HG03442 (cell line): ENCODE measurements at regions not wholly inside any gene's neighbourhood (a gene's known extent, or its start where the extent isn't known, plus 50 kb on each side); places are given as distances from the start of the nearest gene placed in this dataset.

ENCODE experiments used
- ATAC-seq: cut with Tn5 transposase; IDR thresholded peaks from one replicate; pipeline ENCODE4 v1.9.1; 2021; ENCODE audit warnings: mild to moderate bottlenecking, moderate library complexity; ENCODE audit not compliant: unreplicated experiment

DNA sequence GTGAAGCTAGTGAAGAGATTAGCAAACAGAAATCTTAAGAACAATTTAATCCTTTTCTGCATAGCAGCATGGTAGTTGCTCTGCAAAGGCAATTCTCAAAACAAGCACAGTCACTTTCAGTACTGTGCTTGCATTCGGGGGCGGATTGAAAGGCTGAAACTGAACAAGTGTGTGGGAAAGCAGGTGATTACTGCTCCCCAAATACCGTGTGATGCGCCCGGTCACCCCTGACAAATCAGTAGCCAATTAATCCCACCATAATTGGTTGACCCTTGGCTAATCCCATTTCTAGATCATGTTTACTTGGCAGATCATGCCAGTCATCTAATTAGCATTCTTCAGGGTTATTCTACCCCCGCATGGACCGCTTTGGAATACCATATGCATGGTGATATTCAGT lies 76.5 kb upstream of the ADRB1 start:
- peak; percentile 67 for ATAC-seq

DNA sequence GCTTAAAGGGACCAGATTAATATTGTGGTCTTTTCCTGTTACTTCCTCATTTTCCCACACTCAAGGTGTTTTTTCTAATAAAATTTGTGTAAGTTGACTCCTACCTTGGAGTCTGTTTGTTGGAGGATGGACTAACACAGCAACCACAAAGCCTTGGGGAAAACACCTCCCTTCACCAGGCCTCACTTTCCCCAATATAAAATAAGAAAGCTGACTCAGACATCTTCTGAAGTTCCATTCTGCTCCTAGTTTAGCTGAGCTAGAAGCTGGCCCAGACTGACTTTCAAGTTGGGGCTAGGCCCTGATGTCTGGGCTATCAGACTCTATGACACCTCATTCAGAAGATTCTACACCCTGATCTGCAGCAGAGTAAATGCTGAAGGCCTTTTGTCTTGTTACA lies 73.0 kb upstream of the ADRB1 start:
- ATAC-seq = peak; percentile 33

DNA sequence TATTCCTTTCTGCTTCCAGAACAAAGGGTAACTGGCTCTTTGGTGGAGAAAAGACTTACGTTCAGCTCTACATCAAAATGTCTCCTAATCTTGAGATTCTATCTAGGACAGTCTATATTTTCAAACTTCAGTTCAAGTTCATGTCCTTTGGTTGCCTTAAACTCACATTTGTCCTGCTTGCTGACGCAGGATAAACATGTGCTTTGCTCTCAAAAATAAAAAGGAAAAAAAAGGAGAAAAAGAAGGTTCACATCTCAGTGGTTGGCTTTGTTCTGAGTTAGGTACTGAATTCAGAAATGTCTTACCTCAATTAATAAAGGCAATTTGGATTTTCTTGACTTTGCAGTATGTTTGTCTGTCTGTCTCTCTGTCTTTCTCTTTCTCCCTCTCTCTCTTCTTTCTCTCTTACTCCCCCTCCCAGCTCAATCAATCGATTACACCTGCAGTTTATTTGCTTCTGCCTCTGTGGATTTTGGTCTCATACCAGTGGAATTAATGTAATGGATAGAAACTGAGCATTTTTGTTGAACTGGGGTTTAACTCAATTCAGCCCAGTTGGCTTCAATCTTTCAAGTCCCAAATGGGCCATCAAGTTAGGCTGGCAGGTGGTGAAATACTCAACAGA lies 72.2 kb upstream of the ADRB1 start:
- ATAC-seq = no peak

DNA sequence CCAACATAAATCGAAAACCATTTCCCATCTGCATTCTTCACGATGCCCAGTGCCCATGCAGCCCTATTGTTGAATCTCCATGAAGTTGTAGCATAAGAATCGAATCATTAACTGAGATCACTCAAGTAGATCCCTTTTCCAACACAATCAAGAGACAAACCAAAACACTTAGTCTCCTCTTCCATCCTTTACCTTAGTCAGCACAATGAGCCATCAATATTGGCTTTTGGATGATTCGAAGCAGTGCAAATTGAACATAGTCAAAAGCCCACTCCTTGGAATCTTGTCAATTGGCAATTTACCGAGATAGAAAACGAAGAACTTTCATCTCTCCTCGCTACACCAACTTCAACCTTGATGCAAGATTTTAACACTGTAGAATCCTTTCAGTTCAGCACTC lies 66.5 kb upstream of the ADRB1 start:
- no peak for ATAC-seq

DNA sequence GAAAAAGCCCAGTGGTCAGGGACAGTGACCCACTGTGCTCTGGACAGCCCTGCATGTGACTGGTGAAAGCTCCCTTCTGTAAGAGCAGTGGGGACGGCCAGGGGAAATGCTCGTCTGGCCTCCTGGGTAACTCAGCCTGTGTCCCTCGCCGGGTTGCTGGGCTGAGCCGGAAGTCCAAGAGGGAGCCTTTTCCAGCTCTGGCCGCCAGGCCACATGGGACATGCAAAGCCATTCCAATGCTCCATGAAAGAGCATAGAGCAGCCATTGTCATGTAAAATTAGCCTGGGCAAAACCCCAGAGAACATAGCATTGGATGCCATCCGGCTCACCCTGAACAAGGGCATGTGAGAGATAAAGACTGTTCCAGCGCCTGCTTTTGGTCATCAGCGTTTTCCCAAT lies 64.9 kb upstream of the ADRB1 start:
- ATAC-seq = no peak

DNA sequence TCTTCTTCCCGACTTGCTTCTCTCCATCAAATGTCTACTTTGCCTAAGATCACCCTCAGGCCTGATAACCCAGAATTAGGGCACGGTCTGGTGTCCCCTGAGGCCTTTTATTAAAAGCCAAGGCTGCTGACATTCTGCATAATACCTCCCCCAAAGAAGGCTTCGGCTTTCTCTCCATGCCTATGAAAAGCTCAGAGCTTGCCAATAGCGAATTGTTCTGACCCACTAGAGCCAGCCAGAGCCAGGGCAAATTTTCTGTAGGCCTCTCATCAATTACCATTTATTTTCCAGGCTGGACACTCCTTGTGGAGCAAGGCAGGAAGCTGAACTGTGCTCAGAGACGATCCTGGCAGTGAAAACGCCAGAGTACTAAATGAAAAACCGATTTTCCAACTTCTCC lies 64.3 kb upstream of the ADRB1 start:
- no peak for ATAC-seq

DNA sequence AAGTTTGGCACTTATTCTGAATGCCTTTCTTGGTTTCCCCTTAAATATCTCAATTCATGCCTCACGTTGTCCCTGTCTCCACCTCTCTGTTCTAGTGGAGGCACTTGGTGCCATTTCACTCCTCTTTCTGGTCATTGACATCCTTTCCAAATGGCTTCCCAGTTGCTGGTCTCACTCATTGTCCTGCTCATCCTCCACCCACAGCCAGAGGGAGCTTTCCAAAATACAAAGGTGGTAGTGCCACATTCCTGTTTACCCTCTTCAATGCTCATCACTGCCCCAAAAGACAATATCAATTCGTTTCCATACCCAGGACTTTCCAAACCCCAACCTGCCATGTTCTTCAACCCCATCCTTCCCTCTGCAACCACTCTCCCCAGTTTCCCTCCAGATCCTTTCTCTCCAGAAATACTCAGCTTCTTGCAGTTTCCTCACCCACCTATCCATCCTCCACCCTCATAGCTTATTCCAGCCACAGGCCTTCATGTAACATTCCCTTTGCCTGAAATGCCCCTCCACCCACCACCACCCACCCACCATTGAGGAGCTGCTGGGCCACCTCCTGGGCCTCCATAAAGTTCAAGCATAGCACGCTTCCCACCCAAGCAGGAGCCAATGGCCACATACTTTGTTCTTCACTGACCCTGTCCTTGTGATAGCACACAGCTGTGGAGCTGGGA lies 63.1 kb upstream of the ADRB1 start:
- ATAC-seq = no peak

DNA sequence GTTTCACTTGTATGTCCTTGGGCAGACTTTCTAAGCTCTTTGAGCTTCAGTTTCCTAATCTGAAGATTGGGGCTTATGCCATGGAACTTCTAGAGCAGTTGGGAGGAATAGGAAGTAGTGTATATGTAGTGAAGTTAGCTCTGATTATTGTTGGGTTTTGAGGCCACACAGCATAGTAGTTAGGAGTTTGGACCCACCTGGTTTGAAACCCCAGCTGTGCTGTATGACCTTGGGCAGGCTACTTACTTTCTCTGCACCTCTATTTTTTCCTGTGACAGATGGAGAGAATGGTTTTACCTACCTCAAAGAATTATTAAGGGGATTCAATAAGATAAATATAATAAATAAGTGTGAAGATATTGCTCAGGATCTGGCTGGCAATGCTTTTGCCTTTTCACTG lies 61.4 kb upstream of the ADRB1 start:
- peak; percentile 10 for ATAC-seq

DNA sequence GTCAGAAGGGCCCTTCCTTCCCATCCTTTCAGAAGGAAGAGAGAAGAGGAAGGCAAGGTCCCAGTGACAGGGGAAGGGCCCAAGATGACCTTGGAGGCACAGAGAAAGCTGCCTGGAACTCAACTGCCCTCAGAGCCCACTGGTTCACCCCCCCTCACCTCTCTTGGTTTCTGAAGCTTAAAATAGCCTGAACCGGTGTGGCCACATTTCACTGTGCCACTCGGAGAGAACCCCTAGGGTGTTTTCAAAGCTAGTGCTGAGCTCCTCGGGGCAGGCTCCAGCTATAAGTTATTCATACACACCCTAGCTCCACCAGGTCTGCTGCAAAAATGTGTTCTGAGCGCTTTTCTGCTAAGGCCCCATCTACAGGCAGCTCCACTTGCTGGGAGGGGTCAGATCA lies 60.9 kb upstream of the ADRB1 start:
- ATAC-seq = peak; percentile 78

DNA sequence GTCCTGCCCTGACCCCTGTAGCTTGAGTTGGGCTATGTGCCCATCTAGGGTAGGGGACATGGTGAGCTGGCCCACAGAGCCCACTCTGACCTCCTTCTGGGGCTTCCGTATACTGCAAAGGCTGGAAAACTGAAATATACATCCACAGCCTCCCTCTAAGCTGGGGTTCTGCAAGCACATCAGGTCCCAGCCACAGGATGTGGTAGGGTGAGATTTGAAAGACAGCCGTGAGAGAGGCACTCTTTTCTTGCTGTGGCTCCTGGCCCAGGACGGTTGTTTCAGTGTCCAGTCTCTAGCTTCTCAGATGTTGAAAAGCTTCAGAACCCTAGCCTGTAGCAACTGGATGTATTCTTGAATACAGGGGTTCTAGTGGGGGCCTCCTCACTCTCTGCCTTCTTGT lies 60.1 kb upstream of the ADRB1 start:
- peak; percentile 49 for ATAC-seq

DNA sequence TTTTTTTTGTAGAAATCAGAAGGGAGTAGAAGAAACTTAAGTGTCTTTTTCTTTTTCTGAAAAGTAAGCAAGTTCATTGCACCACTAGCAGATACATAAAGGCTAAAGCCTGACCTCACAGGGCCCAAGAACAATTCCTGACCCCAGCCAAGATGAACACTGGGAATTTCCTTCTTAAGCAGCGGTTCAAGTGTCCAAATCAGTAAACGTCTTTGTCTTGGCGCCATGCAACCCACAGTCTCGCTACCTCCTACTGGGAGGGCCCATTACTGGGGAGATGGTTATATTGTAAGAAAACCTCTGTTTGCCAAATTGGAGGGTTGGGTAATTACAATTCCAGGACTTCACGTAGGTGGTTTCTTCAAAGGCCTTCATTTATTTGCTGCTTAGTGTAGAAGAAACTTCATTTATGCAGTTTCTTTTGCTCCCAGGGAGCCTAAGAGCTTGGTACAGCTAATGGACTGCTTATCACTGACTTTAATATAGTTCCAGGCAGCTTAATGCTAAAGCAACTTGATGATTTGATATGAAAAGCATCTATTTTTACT lies 58.3 kb upstream of the ADRB1 start:
- no peak for ATAC-seq

DNA sequence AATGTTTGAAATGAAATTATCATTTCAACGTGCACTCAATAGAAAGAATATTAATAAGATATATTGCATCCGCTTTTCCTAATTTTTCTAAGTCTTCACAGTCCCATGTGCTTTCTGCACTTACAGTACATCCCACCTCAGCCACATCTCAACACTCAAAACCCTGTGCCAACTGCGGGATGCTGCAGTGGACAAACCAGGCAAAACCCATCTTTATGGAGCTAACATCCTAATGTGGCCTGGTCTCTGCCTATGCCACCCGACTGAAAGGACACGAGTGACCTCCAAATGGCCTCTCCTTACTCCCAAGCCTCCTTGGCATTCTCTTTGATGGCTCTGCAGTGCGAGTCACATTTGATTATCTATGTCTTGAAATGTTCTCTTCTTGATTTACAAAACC lies 57.4 kb upstream of the ADRB1 start:
- ATAC-seq = no peak

DNA sequence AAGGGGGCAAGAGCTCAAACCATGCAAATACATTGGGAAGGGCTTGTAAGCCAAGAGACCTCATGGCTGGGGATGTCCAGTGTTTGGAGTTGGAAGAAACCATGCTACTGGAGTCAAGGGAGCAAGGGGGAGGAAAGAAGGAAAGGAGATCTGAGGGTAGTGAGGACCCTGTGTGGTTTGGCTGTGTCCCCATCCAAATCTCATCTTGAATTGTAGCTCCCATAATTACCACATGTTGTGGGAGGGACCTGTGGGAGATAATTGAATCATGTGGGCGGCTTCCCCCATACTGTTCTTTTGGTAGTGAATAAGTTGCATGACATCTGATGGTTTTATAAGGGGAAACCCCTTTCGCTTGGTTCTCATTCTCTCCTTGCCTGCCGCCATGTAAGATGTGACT lies 56.5 kb upstream of the ADRB1 start:
- no peak for ATAC-seq

DNA sequence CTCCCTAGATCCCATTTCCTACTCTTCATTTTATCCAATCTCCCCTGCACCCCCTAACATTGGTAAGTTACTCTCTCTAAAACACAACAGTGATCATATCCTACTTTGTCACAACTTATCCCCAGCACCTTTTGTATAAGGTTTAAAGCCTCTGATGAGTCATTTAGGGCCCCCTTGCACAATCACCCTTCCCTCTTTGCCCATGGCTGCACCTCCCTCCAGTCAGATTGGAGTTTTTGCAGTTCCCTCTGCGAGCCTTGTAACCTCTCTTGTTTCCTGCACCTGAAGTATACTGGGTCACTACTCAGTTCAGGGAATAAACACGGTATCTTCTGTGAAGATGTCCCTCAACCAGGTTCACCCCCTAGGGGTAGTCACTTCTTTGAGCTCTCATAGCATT lies 55.9 kb upstream of the ADRB1 start:
- ATAC-seq = no peak

DNA sequence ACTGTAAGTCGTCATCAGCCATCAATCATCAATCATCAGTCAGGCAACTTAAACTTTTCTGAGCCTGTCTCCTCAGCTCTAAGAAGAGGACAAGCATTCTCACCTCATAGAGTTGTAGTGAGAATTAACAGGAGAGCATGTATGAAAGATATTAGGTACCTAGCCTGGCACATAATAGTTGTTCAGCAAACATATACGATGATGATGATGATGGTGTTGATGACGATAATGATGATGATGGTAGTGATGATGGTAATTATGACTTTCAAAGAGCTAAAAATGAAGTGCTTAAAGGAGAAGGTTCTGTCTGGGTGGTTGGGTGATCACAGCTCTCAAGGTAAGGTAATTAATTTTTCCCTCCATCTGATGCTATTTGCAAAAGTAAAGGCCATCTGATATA lies 55.1 kb upstream of the ADRB1 start:
- no peak for ATAC-seq

DNA sequence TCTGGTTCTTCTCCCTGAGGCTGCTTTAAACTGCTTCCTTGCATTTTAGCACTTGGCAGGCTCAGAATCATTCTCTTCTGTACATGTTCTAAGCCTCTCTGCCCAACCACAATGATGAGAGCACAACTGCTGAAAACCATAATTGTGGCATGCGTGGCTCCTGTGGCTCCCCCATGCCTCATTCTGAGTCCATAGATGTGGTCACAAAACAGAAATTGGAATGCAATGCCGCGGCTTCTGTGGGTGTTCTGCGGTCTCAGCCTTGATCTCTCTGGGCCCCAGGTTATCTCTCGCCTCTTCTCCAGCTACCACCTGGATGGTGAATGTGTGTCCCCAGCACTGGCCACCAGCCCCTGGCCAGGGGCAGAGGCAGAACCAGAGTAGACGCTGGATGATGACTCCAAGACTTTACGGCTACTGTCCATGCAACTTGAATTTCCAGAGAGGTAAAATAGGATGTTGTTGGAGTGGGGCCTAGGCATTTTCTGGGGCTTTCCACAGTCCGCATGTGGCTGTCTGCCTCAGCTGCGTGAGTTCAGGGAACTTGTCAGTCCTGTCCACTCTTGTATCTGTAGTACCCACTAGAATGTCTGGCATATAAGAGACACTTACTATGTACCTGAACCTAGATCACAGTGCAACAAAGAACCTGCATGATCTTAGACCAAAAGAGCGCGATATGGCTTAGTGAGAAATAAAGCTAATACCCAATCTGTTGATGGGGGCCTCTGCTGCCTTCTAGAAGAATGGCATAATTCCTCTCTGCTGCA lies 52.4 kb upstream of the ADRB1 start:
- ATAC-seq = no peak

DNA sequence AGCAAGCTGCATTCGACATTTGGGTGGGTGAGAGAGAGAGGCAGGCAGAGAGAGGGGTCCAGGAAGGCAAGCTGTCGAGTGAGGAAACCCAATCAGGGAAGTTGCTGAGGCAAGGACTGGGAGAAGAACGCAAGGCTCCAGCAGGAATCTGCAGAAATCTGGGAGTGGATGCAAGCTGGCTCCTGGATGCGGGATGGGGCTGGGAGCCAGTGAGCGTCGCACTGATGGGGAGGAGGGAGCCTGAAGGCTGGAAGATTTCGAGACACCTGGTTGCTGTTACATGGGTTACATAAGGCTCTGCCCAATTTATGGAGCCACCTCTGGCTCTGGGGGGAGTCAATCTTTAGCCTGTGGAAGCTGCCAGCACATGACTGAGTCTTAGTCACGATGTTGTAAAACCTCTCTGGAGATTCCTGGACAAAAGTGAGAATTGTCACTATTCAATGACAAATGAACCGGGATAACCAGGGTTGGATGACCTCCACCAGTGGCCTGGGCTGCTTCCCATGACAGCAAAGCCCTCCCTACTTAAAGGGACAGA lies 51.1 kb upstream of the ADRB1 start:
- no peak for ATAC-seq

DNA sequence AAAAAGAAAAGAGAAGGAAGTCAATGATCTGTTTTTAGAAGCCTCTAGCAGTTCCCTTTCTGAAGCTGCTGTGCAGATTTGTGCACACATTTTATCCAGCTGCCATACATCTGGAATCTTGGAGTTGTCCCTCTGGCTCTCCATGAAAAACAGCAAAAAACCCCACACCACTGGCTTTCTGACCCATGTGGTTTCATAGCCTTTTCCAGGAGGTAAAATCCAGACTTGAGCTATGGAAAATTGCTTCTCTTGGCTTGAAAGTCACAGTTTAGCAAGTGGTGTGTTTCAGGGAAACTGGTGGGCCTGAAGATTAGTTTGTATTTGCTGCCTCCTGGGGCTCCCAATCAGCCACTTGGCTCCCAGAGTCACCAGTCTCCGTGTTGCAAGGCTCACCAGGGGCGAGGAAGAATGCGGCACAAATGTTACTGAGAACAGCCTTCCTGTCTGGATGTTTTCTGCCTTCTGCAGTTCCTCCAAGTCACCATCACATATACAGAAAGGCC lies 50.1 kb upstream of the ADRB1 start:
- no peak for ATAC-seq
